Upper lobe of left lung (tissue), 6 donors: ENCODE measurements at regions not wholly inside any gene's neighbourhood (a gene's known extent, or its start where the extent isn't known, plus 50 kb on each side); places are given as distances from the start of the nearest gene placed in this dataset.

Experiments used
- ATAC-seq, 2 donors: fragments of 200-7000 bp; cut with Tn5 transposase; one replicate each; pipeline ENCODE4 v1.9.1; 2022; ENCODE audit warnings: mild to moderate bottlenecking in 2 of 2, moderate library complexity in 2 of 2; ENCODE audit not compliant: low FRiP score in 2 of 2
- DNase-seq, 2 donors: peaks; one replicate each; pipeline ENCODE4 v3.0.0-alpha.2; 2019 to 2020
- H3K27ac ChIP-seq, 4 donors: fragments of 200-600 bp; sonication (generic); one replicate each; pipeline ENCODE4 v1.5.1; 2016 to 2019
- H3K27me3 ChIP-seq, 4 donors: fragments of 200-600 bp; sonication (generic); one replicate each; pipeline ENCODE4 v1.5.1; 2017 to 2019
- H3K36me3 ChIP-seq, 4 donors: fragments of 200-600 bp; sonication (generic); one replicate each; pipeline ENCODE4 v1.5.1; 2016 to 2019
- H3K4me1 ChIP-seq, 4 donors: fragments of 200-600 bp; sonication (generic); one replicate each; pipeline ENCODE4 v1.5.1; 2018 to 2019
- H3K4me3 ChIP-seq, 4 donors: fragments of 200-600 bp; sonication (generic); one replicate each; pipeline ENCODE4 v1.5.1; 2017 to 2019; ENCODE audit warnings: mild to moderate bottlenecking in 2 of 4, moderate library complexity in 1 of 4
- H3K9me3 ChIP-seq, 4 donors: fragments of 200-600 bp; sonication (generic); one replicate each; pipeline ENCODE4 v1.5.1; 2018 to 2019
- CTCF ChIP-seq, 6 experiments: fragments of 450-650 bp in 4 of 6; fragments of 200-600 bp in 2 of 6; sonication (generic) in 2 of 6; IDR thresholded peaks; one replicate each; pipeline ENCODE4 v1.5.1; 2016 to 2019; ENCODE audit warnings: antibody characterized with exemption in 6 of 6
- EP300 ChIP-seq, 4 donors: sonication (generic); formaldehyde crosslinking; IDR thresholded peaks; one replicate each; pipeline ENCODE4 v1.5.1; 2017; ENCODE audit warnings: antibody characterized with exemption in 4 of 4, control low read depth in 2 of 4
- POLR2A ChIP-seq, 4 donors: fragments of 450-650 bp; IDR thresholded peaks; one replicate each; pipeline ENCODE4 v1.5.1; 2016 to 2017; ENCODE audit warnings: antibody characterized with exemption in 4 of 4, mild to moderate bottlenecking in 2 of 4
- POLR2AphosphoS5 ChIP-seq, 2 donors: sonication (generic); formaldehyde crosslinking; IDR thresholded peaks; one replicate each; pipeline ENCODE4 v1.5.1; 2017; ENCODE audit warnings: antibody characterized with exemption in 2 of 2
- WGBS, 2 donors: methylation state at CpG; one replicate each; pipeline ENCODE4 v1.1.5; 2017 to 2018; 5-methylcytosine and 5-hydroxymethylcytosine counted together
- donor health status: DM: no; HTN: no; CAD: no; lungs with moderate emphysema.
- donor health status: DM: no; HTN: yes; CAD: no; lungs with severe emphysema.

GRCh38 chr1:187226396-187226795 is 397.6 kb downstream of the PLA2G4A start:
- H3K27me3 ChIP-seq = no peaks in the 10 kb centered on the region
- WGBS, 2 donors = 42 to 94% methylated on average over 2 of the region's 2 CpGs
- H3K27ac ChIP-seq = no peak overlapping the region
- TF ChIP-seq EP300 (IDR thresholded peaks at IDR 0.05) = no peak
- peaks cover 0 to 4% (median 1%) of the 10 kb centered on the region in 4 donors for H3K9me3 ChIP-seq
- no peaks in the 10 kb centered on the region for H3K4me1 ChIP-seq
- no peak for ATAC-seq
- H3K4me3 ChIP-seq = no peak overlapping the region
- H3K36me3 ChIP-seq = no peaks in the 10 kb centered on the region
- no peak for DNase-seq

DNA sequence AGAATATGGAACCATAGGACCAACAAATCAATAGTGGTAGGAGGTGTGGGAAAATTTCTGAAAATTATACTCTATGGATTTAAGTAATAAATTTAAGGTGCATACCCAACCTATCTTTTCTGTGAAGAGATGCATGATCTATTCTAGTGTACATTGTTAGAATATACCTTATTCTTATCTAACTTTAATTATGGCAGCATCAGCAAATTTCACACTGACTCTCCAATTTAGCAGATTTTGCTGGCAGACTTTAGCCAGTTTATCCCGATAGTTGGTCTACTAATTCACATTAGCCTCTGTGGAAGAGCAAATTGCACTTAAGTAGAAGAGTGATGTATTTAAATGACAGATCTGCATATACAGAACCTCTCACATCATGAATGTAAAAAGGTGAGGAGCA is 400.0 kb downstream of the PLA2G4A start:
- no peaks in the 10 kb centered on the region for H3K27me3 ChIP-seq
- no peaks in the 10 kb centered on the region for H3K36me3 ChIP-seq
- DNase-seq = no peak
- no peak overlapping the region for H3K4me3 ChIP-seq
- 86 to 88% methylated on average over 1 of the region's 1 CpG for WGBS, 2 donors
- ATAC-seq = no peak
- H3K27ac ChIP-seq = no peak overlapping the region
- no peaks in the 10 kb centered on the region for H3K4me1 ChIP-seq
- TF ChIP-seq CTCF (IDR thresholded peaks at IDR 0.05) (no peak), EP300 (IDR thresholded peaks at IDR 0.05) (no peak), POLR2A (IDR thresholded peaks at IDR 0.05) (no peak), POLR2AphosphoS5 (IDR thresholded peaks at IDR 0.05) (no peak)
- H3K9me3 ChIP-seq = peaks cover 0 to 4% (median under 1%) of the 10 kb centered on the region in 4 donors

DNA sequence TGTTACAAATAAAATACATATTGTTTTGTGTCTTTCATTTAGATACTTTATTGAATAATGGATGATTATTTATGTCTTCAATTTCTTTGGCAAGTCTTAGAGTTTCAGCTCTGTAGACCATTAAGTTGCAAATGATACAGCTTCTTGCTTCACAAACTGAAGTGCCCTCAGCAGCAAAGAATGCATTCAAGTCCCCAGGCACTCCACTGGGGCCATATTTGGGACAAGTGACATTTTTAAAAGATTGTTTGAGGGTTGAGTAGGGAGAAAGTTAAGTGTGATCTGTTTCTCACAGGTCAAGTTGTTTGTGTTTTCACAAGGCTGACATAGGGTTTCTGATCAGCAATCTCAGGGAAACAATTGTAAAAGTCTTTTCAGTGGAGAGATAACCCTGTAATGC is 400.7 kb downstream of the PLA2G4A start:
- no peak for DNase-seq
- H3K4me1 ChIP-seq = no peaks in the 10 kb centered on the region
- TF ChIP-seq CTCF (IDR thresholded peaks at IDR 0.05) (no peak), POLR2A (IDR thresholded peaks at IDR 0.05) (no peak)
- ATAC-seq = no peak
- no peaks in the 10 kb centered on the region for H3K9me3 ChIP-seq
- no peak overlapping the region for H3K4me3 ChIP-seq
- H3K27me3 ChIP-seq = no peaks in the 10 kb centered on the region
- no peak overlapping the region for H3K27ac ChIP-seq
- H3K36me3 ChIP-seq = no peaks in the 10 kb centered on the region

- DNase-seq (no peak), ATAC-seq (no peak)
- Histone ChIP-seq H3K9me3 (no peaks in the 10 kb centered on the region), H3K4me1 (no peaks in the 10 kb centered on the region), H3K36me3 (no peaks in the 10 kb centered on the region), H3K4me3 (no peak overlapping the region), H3K27ac (no peak overlapping the region), H3K27me3 (no peaks in the 10 kb centered on the region)
- TF ChIP-seq CTCF (IDR thresholded peaks at IDR 0.05) (no peak), POLR2A (IDR thresholded peaks at IDR 0.05) (no peak), POLR2AphosphoS5 (IDR thresholded peaks at IDR 0.05) (no peak), EP300 (IDR thresholded peaks at IDR 0.05) (no peak)
- WGBS, 2 donors = 58 to 67% methylated on average over 1 of the region's 1 CpG
Observed at GRCh38 chr1:187234706-187235105, 406.0 kb downstream of the PLA2G4A start.

DNA sequence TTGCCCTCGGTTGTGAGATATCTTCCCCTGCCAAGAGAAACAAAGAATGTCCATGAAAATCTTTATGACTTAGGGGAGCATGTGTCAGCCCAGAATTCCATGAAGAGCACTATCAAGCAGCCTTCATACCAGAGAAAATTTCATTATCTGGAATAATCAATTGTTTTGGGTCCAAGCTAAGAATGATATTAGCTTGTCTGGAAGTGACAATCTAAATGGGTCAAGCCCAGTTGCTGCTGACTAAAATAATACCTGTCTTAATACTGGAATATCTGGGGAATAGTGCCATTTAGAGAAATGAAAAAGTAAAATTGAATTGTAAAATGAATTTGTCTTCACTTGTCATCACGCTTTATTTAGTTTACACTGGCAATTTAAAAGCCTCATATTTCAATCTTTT is 407.4 kb downstream of the PLA2G4A start:
- Histone ChIP-seq H3K4me1 (no peaks in the 10 kb centered on the region), H3K9me3 (no peaks in the 10 kb centered on the region), H3K4me3 (no peak overlapping the region), H3K27me3 (no peaks in the 10 kb centered on the region), H3K36me3 (no peaks in the 10 kb centered on the region), H3K27ac (no peak overlapping the region)
- WGBS, 2 donors = 68 to 73% methylated on average over 2 of the region's 2 CpGs
- DNase-seq = no peak
- TF ChIP-seq POLR2A (IDR thresholded peaks at IDR 0.05) (no peak), POLR2AphosphoS5 (IDR thresholded peaks at IDR 0.05) (no peak), EP300 (IDR thresholded peaks at IDR 0.05) (no peak), CTCF (IDR thresholded peaks at IDR 0.05) (no peak)
- ATAC-seq = no peak
